Renal pelvis (tissue), 1 donor: ENCODE measurements at regions not wholly inside any gene's neighbourhood (a gene's known extent, or its start where the extent isn't known, plus 50 kb on each side); places are given as distances from the start of the nearest gene placed in this dataset.

Experiments
- DNase-seq: peaks from one replicate; pipeline ENCODE4 v3.0.0-alpha.2; 2013

DNA sequence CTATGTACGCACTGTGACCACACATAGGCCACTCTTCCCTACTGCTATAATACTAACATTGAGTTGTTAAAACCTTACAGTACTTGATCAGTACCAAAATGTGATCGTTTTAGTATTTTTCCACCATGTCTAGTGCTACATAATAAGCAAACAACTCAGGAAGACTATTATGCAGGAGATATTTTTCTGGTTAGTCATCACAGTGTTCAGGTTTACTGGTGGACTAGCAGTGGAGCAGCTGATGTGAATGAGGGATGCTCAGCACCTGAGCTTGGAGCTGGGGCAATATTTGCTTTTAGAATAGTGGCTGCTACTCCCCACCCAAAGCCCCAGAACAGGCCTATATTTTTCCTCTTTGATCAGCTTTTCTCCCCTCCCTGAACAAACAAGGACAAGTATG lies 513.1 kb downstream of the KCNH5 start:
- no peak for DNase-seq

DNA sequence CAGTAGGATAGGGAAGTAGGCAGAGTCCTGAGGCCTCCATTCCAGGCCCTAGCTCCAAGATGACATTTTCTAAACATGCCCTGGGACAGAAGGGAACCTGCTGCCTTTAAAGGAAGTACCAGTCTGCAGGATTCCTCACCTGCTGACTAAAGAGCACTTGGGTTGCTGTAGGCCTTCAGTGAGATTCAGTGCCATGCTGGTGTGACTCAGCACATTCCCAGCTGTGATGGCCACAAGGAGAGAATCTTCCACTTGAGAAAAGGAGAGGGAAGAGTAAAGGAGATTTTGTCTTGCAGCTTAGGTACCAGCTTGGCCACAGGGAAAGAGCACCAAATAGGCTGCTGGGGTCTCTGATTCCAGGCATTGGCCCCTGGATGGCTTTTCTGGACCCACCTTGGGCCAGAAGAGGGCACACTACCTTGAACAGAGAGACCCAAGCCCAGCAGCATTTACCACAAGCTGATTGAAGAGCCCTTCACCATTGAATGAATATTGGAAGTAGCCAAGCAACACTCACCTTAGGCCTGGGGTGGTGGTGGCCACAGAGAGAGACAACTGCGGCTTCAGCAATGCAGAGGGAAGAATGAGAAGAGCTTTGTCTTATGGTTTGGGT lies 498.3 kb downstream of the KCNH5 start:
- DNase-seq = no peak

DNA sequence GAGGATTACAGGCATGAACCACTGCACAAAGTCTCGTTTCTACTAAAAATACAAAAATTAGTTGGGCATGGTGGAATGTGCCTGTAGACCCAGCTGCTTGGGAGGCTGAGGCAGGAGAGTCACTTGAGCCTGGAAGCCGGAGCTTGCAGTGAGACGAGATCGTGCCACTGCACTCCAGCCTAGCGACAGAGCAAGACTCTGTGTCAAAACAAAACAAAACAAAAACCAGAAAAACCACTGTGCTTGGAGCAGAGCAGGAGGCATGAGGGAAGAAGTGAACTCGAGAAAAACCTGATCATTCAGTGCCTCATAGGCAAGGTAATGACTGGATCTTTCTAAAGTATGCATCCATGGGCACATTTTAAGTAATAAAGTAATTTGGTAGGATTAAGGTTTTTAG lies 487.8 kb downstream of the KCNH5 start:
- DNase-seq = no peak

DNA sequence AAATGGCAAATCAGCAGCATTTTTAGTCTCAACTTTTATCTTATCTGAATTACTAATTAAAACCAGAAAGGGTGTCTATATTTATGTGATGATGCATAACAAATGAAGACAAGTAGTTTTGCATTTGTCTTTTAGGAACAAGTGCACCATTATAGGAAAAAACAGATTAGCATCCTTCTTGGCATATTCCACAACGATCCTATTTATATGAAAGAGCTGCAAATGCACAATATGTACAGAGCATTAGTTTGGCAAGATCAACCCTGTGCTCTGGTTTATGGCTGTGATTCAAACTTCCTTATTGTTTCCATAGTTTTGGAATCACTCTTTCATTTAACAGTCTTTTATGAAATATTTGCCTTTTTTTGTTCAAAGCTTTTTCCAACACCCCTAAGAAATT lies 486.8 kb downstream of the KCNH5 start:
- DNase-seq = no peak

DNA sequence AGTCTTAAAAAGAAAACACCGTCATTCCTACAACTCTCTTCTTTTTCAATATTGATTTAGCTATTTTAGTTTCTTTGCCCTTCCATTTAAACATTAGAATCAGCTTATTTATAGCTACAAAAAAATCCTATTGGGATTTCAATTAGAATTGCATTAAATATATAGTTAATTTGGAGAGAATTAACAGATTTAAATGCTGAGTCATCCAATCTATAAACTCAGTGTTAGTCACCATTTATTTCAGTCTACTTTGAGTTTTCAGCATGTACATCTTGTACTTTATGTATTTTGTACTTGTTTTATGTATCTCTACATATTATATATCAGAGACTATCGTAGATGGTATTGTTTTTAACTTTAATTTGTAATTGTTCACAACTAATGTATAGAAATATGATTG lies 460.0 kb downstream of the KCNH5 start:
- no peak for DNase-seq

DNA sequence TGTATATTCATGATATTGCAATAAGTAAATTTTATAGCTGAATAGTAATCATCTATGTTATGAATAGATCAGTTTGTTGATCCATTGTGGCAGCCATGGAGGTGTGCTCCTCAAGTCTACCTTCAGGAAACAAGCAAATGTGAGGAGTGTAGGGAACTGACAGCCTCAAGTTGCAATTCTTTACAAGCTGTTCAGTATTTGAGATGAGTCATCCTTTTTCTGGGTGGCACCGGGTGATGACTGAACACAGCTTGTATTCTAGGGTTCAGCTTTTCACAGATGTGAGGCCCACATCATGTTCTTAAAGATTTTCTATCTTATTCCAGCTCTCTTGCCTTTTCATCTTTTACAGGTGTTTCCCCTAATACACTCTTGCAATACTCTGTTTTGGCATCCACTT lies 452.4 kb downstream of the KCNH5 start:
- no peak for DNase-seq

DNA sequence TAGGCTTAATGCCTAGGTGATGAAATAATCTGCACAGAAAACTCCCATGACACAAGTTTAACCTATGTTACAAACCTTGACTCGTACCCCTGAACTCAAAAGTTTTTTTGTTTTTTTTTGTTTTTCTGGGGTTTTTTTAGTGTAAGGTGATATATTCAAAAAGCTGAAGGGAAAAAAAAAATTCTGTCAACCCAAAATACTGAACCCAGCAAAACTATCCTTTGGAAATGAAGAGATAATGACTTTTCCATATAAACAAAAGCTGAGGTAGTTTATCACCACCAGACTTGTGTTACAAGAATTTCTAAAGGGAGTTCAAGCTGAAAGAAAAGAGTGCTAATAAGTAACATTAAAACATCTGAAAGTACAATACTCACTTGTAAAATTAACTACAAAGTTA lies 448.1 kb downstream of the KCNH5 start:
- no peak for DNase-seq

DNA sequence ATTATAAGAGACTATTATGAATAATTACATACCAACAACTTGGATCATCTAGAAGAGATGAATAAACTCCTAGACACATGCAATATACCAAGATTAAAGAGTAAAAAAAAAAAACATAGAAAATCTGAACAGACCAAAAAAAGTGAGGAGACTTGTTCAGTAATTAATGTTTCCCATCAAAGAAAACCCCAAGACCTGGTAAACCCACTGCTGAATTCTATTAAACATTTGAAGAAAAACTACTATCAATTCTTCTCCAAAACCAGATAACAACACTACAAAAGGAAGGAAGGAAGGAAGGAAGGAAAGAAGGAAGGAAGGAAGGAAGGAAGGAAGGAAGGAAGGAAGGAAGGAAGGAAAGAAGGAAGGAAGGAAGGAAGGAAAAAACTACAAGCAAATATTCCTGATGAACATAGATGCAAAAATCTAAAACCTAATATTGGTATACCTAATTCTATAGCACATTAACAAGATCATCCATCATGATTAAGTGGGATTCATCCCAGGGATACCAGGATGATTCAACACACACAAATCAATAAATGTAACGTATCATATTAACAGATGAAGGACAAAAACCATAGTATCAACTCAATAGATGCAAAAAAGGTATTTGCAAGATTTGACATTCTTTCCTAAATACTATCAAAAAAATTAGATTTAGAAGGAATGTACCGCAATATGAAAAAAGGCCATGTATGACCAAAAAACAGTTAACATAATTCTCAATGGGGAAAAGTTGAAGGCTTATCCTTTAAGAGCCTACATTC lies 445.5 kb downstream of the KCNH5 start:
- no peak for DNase-seq

DNA sequence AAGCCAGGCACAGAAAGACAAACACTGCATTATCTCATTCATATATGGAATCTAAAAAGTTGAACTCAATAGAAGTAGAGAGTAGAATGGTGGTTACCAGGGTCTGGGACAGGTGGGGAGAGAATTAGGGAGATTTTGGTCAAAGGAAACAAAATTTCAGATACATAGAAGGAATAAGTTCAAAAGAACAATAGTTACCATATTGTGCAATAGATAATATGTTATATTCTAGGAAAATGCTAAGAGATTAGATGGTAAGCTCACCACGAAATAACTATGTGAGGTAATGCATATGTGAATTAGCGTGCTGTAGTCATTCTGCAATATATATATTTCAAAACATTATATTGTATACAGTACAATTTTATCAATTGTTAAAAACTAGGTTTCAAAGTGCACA lies 442.5 kb downstream of the KCNH5 start:
- DNase-seq = no peak

DNA sequence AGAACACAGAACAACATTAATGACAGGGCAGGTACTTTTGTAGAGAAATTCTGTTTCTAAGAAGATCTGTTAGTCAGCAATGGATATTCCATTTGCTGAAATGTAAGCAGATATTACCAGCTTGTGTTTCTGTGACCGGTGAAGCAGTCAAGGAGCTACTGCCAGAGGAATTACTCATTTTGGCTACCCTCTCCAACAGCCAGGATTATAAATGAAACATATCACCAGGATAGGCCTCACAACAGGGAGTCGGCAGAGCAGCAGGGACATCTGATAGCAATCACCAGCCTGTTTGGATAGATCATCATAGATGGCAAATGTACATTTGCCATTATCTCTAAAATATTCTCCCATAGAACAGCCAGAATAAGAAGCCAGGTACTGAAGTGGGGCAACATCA lies 440.7 kb downstream of the KCNH5 start:
- no peak for DNase-seq

DNA sequence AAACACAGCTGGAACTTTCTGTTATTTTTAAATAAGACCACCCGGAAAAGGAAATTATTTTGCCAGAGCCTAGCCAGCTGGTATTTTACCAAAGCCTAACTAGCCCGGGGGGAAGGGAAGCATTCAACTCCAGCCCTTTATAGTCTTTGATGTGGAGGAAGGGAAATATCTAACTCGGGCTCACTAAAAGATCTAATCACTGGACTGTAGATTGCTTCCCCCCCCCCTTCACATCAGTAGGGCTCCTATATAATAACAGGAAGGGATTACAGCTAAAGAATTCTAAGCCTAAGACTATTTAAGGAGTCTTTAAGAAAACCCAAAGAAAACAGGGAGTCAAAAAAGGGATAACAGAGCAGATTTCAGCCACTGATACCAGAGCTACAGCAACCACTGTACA lies 431.1 kb downstream of the KCNH5 start:
- no peak for DNase-seq

DNA sequence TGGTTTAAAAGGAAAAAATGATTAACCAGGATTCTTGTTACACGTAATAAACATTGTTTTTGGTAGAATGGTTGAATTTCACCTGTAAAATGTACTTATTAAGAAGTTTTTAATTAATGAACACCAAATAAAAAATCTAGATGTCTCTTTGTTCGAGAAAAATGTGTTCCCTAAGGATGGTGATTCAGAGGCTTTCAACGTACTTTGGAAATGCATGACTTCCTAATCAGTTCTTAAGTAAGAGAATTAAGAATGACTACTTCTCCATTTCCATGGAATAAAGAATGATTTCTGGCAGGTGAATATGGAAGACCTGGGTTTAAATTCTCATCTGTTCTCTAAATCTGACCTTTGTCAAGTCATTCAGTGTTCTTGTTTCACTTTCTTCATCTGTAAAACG lies 428.6 kb downstream of the KCNH5 start:
- DNase-seq = no peak

DNA sequence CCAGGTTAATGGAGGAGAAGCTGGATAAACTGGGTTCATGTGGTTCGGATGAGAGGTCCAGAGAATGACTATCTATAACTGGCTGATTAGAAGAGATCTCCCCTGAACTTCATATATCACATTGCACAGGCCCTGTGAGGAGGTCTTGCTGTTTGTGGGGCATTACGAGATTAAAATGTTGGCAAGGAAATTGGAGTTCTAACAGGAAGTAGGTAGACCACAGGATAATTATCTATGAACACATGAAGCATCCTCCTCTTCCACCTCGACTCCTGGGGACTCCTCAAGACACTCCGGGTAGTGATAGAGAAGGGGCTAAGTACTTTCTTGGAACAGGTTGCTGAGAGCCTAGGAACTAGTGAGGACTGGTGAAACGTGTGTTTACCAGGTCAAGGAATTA lies 418.8 kb downstream of the KCNH5 start:
- DNase-seq = no peak

DNA sequence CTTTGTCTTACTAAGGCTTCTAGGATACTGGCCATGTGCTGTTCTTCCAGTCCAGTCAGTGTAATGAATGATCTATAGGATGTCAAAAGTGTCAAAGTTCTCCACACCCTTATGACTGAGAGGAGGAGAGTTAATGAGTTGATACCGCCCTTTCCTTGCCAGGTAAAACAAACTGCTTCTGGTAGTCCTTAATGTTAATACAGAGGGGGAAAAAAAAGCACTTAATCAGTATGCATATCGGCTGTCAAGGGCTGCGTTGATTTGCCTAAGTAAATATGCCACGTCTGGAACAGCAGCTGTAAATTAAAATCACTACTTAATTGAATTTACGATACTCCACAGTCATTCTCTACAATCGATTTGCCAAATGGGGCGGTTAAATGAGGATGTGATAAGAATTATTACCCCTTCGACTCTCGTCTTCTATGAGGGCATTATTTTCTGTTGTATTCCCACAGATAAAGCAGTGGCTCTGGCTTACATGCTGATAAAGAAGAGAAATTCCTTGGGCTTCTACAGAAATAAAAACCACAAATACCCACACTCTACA lies 416.0 kb downstream of the KCNH5 start:
- DNase-seq = no peak

DNA sequence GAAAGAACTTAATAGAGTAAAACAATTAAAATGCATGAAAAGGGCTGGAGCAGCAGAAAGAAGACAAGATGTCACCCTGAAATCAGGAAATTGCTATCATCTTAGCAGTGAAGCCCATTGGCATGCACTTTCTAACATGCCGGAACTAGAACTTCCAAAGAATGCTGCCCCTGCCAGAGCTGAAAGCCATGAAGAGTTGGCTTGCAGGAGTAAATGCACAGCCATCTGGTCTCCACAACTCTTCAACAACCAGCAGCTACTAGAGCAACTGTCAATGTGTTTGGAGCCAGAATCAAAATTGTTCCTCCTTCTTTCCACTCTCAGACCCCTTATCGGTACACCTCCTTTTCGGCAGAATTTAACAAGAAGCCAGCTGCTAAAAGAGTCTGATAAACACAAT lies 414.1 kb downstream of the KCNH5 start:
- DNase-seq = no peak

DNA sequence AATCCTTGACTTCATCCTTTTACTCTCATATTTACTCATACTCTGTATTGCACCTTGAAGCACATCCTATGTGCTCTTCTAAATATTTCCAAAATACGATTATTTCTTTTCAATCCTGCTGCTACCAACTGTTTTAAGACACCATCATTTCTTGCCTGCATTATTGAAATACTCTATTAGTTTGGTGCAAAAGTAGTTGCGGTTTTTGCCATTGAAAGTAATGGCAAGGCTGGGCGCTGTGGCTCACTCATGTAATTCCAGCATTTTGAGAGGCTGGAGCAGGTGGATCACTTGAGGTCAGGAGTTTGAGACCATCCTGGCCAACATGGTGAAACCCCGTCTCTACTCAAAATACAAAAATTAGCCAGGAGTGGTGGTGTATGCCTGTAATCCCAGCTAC lies 412.5 kb downstream of the KCNH5 start:
- no peak for DNase-seq

DNA sequence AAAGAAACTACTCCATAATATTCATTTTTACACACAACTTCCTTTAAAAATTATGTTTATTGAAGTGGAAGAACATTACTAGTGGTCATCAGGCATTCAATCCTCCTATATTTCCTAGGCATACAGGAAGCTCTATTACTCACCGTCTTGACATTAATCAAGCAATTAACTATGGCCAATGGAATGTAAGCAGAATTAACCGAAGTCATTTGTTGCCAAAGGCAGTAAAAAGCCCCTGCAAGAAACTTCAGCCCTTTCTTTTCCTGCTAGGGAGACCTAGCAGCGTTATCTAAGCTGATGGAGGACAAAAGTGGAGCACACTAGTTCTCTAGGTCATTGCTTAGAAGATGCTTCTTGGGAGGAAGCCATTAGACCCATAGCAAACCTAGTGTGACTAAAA lies 399.6 kb downstream of the KCNH5 start:
- DNase-seq = no peak
